WERI-Rb-1 (cell line): ENCODE measurements at regions not wholly inside any gene's neighbourhood (a gene's known extent, or its start where the extent isn't known, plus 50 kb on each side); places are given as distances from the start of the nearest gene placed in this dataset.

Source experiments
- DNase-seq: peaks from one replicate; pipeline ENCODE4 v3.0.0-alpha.2; 2020
- H3K27ac ChIP-seq: fragments of 250-450 bp; sonication (Bioruptor Pico); 2 replicates; pipeline ENCODE4 v1.5.1; 2020; ENCODE audit warnings: mild to moderate bottlenecking, moderate library complexity
- H3K27me3 ChIP-seq: fragments of 250-450 bp; sonication (Bioruptor Pico); 2 replicates; pipeline ENCODE4 v1.5.1; 2021; ENCODE audit warnings: mild to moderate bottlenecking, low read depth, moderate library complexity; ENCODE audit not compliant: insufficient read depth, severe bottlenecking
- H3K36me3 ChIP-seq: fragments of 250-450 bp; sonication (Bioruptor Pico); 2 replicates; pipeline ENCODE4 v1.5.1; 2020; ENCODE audit warnings: mild to moderate bottlenecking, moderate library complexity
- H3K4me3 ChIP-seq: 2 replicates; pipeline ENCODE4 v1.5.1; 2011; ENCODE audit warnings: low read depth, mild to moderate bottlenecking, control low read depth, low read length
- H3K9me3 ChIP-seq: fragments of 250-450 bp; sonication (Bioruptor Pico); 2 replicates; pipeline ENCODE4 v1.5.1; 2021; ENCODE audit warnings: mild to moderate bottlenecking, moderate library complexity; ENCODE audit not compliant: severe bottlenecking
- CTCF ChIP-seq: IDR thresholded peaks from 2 replicates; pipeline ENCODE4 v1.5.1; 2011; ENCODE audit warnings: low read depth, mild to moderate bottlenecking, control low read depth, inconsistent platforms, low read length

GRCh38 chr20:6395695-6396094, 272.9 kb upstream of the FERMT1 start:
- no peaks in the 10 kb centered on the region for H3K36me3 ChIP-seq
- no peak for TF ChIP-seq CTCF
- peaks cover 47% of the 10 kb centered on the region for H3K27me3 ChIP-seq
- no peak for DNase-seq
- no peak overlapping the region for H3K4me3 ChIP-seq
- no peak overlapping the region for H3K27ac ChIP-seq
- H3K9me3 ChIP-seq = no peaks in the 10 kb centered on the region

DNA sequence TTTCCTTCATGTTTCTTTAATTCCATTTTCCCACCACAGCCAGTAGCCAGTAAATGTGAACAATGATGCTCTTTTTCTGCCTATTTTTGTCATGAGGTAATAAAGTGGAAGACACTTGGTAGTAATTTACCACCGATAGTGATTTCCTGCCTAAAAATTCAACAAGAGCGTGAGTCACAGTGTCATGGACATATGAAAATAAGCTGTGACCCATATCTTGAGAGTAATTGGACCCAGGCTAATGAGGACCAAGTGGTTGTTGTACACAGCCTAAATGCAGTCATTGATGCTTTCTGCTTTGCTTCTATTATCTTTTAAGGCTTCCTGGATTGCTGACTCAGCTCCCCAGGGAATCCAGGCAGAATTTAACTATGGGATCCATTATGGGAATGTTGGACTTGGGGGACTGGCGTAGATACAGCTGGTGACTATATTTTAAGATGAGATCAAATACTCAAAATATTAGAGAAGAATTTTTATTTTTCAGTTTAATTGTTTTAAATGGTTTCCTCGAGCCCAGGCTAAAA, 265.9 kb upstream of the FERMT1 start:
- Histone ChIP-seq H3K27ac (no peak overlapping the region), H3K36me3 (no peaks in the 10 kb centered on the region), H3K27me3 (peaks cover 54% of the 10 kb centered on the region), H3K9me3 (no peaks in the 10 kb centered on the region), H3K4me3 (no peak overlapping the region)
- DNase-seq = no peak
- no peak for TF ChIP-seq CTCF

GRCh38 chr20:6384956-6385486, 262.2 kb upstream of the FERMT1 start:
- DNase-seq = no peak
- peaks cover 57% of the 10 kb centered on the region for H3K27me3 ChIP-seq
- H3K4me3 ChIP-seq = no peak overlapping the region
- H3K27ac ChIP-seq = no peak overlapping the region
- no peaks in the 10 kb centered on the region for H3K36me3 ChIP-seq
- H3K9me3 ChIP-seq = no peaks in the 10 kb centered on the region
- no peak for TF ChIP-seq CTCF

- no peak for TF ChIP-seq CTCF
- DNase-seq = no peak
- Histone ChIP-seq H3K36me3 (no peaks in the 10 kb centered on the region), H3K27ac (no peak overlapping the region), H3K4me3 (no peak overlapping the region), H3K9me3 (no peaks in the 10 kb centered on the region), H3K27me3 (peaks cover 63% of the 10 kb centered on the region)
Measured at GRCh38 chr20:6384380-6384779, 261.6 kb upstream of the FERMT1 start.

GRCh38 chr20:6381887-6382286, 259.1 kb upstream of the FERMT1 start:
- no peaks in the 10 kb centered on the region for H3K9me3 ChIP-seq

More at GRCh38 chr20:6381887-6382286, 259.1 kb upstream of the FERMT1 start:
- no peak for TF ChIP-seq CTCF
- Histone ChIP-seq H3K27ac (no peak overlapping the region), H3K27me3 (peaks cover 61% of the 10 kb centered on the region), H3K4me3 (no peak overlapping the region), H3K36me3 (no peaks in the 10 kb centered on the region)
- DNase-seq = no peak
